Stimulated activated CD8-positive, alpha-beta memory T cell treated with anti-CD3 and anti-CD28 coated beads, Interleukin-4, amount 100 ng/mL, for 1 hour (primary cell): ENCODE measurements at regions not wholly inside any gene's neighbourhood (a gene's known extent, or its start where the extent isn't known, plus 50 kb on each side); places are given as distances from the start of the nearest gene placed in this dataset.
"Not testable (repeated sequence)": the region's sequence is repeated elsewhere in the genome, so short reads cannot be mapped to it uniquely, and the experiment has no call there.

Experiments used
- DNase-seq, 2 donors: peaks; one replicate each; pipeline ENCODE4 v3.0.0-alpha.2; 2020; ENCODE audit warnings: low read depth in 2 of 2, low spot score in 1 of 2

GRCh38 chr22:26804911-26805539 lies 147.6 kb downstream of the MIAT start:
- no peak for DNase-seq

GRCh38 chr22:26806445-26807175 lies 149.2 kb downstream of the MIAT start:
- DNase-seq = no peak

- DNase-seq = no peak
Observed at GRCh38 chr22:26811647-26811992, 154.2 kb downstream of the MIAT start.

- DNase-seq = no peak
Observed at GRCh38 chr22:26812731-26813130, 155.3 kb downstream of the MIAT start.

GRCh38 chr22:26816726-26817125 lies 159.3 kb downstream of the MIAT start:
- no peak for DNase-seq

GRCh38 chr22:26817926-26818325 lies 160.5 kb downstream of the MIAT start:
- no peak for DNase-seq

DNA sequence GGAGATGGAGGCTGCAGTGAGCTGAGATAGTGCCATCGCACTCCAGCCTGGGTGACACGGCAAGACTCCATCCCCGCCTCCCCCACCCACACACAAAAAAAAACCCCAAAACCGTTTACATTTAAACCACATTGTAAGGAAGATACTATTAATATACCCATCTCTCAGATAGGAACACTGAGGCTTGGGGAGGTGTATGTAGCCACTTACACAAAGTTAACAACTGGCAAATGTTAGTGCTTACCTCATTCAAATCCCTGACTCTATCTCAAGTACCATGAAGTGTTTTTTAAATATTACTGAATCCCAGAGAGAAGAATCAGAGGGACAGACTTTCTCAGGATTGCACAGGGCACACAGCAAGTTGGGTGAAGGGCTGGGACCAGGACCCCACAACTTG lies 164.5 kb downstream of the MIAT start:
- no peak for DNase-seq

GRCh38 chr22:26822313-26822712 lies 164.9 kb downstream of the MIAT start:
- no peak for DNase-seq

- DNase-seq = no peak
Observed at GRCh38 chr22:26823966-26824365, 166.6 kb downstream of the MIAT start.

DNA sequence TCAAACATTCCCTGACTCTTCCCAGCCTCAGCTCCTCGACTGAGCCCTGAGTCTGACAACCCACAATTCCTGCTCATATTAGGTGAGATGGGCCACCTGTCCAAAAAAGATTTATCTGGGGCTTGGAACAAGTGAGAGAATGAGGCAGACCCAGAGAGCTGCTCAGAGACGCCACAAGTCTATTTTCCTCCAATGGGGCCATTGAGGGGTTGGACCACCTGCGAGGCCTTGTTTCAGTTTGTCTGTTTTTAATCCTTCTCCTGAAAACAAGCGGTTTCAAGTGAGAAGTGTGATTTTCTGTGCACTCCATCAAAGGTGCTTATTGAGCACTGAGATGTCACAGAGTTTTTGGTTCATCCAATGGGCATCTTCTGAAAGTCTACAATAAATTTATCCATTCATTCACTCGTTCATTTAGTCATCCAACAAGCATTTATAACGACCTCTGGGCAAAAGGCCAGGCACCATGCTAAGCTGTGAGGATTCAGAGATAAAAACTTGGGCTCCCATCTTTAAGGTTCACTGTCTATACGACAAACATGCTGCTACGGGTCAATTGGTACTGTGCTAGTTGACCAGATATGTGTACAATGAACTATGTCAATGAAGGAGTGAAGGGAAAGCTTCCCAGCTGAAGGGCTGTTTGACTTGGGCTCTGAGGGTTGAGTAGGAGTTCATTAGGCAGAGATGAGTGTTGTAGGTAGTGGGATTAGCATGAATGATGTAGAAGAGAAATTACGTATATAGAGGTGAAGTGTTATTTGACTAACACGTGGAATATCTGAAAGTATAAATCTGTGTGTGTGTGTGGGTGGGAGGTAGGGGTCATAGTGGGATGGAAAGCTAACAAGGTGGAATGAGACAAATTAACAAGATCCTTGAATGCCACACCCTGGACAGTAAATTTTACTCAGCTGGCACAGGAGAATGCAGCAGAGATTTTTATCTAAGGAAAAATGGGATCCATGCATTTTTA lies 168.9 kb downstream of the MIAT start:
- no peak for DNase-seq

- no peak for DNase-seq
Observed at GRCh38 chr22:26827611-26828010, 170.2 kb downstream of the MIAT start.

- DNase-seq = no peak
Observed at GRCh38 chr22:26828311-26828710, 170.9 kb downstream of the MIAT start.

DNA sequence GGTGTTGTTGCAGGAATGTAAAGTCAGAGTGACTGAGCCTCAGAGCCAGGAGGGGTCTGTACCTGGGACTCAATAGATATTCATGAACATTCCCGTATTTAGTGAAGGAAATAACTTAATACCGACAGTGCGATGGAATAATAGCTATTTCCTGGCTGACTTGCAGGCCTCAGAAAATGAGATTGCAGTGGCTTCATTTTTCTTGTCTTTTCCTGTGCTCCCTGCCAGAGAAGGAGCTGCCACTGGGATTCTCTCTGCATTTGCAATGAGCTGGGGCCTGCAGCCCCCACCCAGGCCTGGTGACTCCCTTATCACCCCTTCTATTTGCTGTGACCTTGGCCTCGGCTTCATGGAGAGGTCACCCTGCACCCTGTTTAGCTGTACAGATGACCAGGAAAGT lies 173.4 kb downstream of the MIAT start:
- DNase-seq = no peak

- no peak for DNase-seq
Observed at GRCh38 chr22:26835023-26835422, 177.6 kb downstream of the MIAT start.

- DNase-seq = peak in 1 of 2 donors; percentile 3
Observed at GRCh38 chr22:26835929-26836528, 178.6 kb downstream of the MIAT start.

DNA sequence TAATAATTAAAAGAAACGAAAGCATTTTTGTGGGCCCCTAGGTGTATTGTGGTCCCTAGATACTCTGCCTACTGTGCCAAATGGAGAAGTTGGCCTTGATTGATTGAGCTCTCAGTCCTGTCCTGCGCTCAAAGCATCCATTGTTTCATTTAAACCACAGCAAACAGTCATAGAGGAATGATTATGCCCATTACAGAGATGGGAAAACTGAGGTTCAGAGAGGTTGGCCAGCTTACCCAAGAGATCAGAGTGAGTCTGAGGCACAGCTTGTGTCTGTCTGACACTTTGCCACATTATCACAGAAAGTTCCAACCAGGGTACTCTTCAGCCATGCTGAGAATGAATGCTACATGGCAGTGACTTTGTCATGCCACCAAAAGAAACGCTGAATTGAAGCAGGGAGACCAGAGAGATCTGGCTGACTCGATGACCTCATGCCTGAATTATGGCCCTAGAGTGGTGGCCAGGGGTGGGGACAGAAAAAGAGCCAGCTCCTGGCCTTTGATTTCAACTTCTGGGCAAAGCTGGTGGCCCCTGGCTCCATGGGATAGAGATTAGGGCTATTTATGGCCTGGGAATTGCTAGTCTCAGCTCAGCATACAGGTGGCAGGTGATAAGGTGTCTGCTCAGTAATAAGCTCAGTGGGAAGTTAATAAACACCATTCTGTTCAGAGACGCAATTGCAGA lies 180.5 kb downstream of the MIAT start:
- DNase-seq = no peak

DNA sequence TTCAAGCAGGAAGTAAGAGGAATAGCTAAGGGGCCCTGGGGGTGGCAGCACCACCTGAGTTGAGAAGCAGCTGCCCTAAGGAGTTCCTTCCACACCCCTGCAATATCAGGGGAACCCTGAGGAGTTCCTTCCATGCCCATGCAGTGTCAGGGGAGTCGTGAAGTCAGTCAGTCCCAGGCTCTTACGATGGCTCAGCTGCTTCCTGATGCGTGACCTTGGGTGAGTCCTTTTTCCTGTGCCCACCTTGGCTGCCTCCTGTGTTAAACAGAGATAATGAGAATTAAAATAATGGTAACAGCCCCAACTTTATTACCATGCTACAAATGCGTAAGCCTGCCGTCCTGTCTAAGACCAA lies 181.1 kb downstream of the MIAT start:
- DNase-seq = no peak

DNA sequence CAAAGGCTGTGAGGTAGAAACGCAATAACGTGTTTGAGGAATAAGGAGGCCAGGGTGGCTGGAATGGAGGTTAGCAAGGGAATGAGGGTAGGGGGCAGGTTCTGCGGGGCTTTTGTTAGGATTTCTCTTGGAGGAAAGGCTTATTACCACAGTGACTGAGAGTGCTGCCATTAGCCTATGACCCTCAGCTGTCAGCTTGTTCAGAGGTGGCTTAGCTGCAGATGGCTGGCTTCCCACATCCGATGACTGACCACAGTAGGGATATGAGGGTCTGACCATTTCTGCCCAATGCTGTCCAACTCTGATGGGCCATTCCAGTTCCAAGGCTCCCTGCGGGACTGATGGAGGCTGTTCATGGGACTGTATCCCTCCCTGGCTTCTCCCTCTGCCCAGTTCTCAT lies 181.8 kb downstream of the MIAT start:
- no peak for DNase-seq

DNA sequence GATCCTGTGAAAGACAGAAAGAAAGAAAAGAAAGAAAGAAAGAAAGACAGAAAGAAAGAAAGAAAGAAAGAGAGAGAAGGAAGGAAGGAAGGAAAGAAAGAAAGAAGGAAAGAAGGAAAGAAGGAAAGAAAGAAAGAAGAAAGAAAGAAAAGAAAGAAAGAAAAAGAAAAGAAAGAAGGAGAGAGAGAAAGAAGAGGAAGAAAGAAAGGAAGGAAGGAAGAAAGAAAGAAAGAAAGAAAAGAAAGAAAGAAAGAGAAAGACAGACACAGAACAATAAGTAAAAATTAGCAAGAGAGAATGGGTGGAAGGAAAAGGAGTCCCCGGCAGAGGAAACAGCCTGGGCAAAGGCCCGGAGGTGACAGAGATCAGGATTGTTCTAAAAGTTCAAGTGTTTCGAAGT lies 183.4 kb downstream of the MIAT start:
- not testable (repeated sequence) for DNase-seq

- DNase-seq = no peak
Observed at GRCh38 chr22:26842103-26842502, 184.7 kb downstream of the MIAT start.
